ENCODE measurements at regions not wholly inside any gene's neighbourhood (a gene's known extent, or its start where the extent isn't known, plus 50 kb on each side); places are given as distances from the start of the nearest gene placed in this dataset.

GRCh38 chr5:149433524-149434131, 54.5 kb upstream of the IL17B start:
- CTCF ChIA-PET, result interaction anchor here (0.8 to 5.3 kb wide), 18 partner anchors 8 to 203 kb away, joined by 3 to 45 read pairs (median 5); partner anchors contain the start of genes CSNK1A1 and PCYOX1L
- Histone ChIP-seq H3K9ac (ENCODE audit: low read length) (no peak overlapping the region), H3K4me3 (replicated peaks in 1 of 2; ENCODE audit: low read depth in 1 of 2, low read length in 2 of 2) (no peak overlapping the region), H3K9me2 (ENCODE audit: insufficient read depth) (no peaks in the 10 kb centered on the region), H4K20me1 (ENCODE audit: insufficient read depth) (no peaks in the 10 kb centered on the region), H3K4me2 (ENCODE audit: low read length) (no peak overlapping the region), H3K36me3 (ENCODE audit: control insufficient read depth in 1 of 2, insufficient read depth in 2 of 2, low read length in 2 of 2) (no peaks in the 10 kb centered on the region), H3K27me3 (ENCODE audit: insufficient read depth, low read length) (no peaks in the 10 kb centered on the region), H3K27ac (ENCODE audit: low read depth, low read length) (no peak overlapping the region), H3K9me3 (ENCODE audit: control insufficient read depth in 1 of 2, insufficient read depth in 1 of 2, low read depth in 1 of 2, low read length in 2 of 2) (no peaks in the 10 kb centered on the region), H3K4me1 (ENCODE audit: control insufficient read depth in 1 of 2, insufficient read depth in 2 of 2, low read length in 2 of 2) (peaks cover 14 to 55% of the 10 kb centered on the region in 2 experiments), H2AFZ (ENCODE audit: low read depth, low read length, poor library complexity, severe bottlenecking) (no peak overlapping the region), H3K79me2 (ENCODE audit: insufficient read depth, low read length) (no peaks in the 10 kb centered on the region)
- no peak for DNase-seq (ENCODE audit: low read depth, low spot score)
- ATAC-seq, result no peak
- intact Hi-C loops (cut with micrococcal nuclease), result loop anchor here (1.0 to 5.0 kb wide), 2 partner anchors 66 to 116 kb away; no protein-coding TSS in a partner anchor
- POLR2A ChIA-PET, result interaction anchor here (2.0 kb wide), 1 partner anchor 12 kb away, joined by 10 read pairs; no protein-coding TSS in a partner anchor
- RAD21 ChIA-PET (ENCODE audit: low non-redundant PET in 1 of 2, low total read pairs in 2 of 2, uncharacterized antibody in 2 of 2, unreplicated experiment in 2 of 2), result interaction anchor here (1.5 kb wide), 2 partner anchors 51 to 66 kb away, joined by 5 to 8 read pairs; no protein-coding TSS in a partner anchor
- TF ChIP-seq, protein P1, sequence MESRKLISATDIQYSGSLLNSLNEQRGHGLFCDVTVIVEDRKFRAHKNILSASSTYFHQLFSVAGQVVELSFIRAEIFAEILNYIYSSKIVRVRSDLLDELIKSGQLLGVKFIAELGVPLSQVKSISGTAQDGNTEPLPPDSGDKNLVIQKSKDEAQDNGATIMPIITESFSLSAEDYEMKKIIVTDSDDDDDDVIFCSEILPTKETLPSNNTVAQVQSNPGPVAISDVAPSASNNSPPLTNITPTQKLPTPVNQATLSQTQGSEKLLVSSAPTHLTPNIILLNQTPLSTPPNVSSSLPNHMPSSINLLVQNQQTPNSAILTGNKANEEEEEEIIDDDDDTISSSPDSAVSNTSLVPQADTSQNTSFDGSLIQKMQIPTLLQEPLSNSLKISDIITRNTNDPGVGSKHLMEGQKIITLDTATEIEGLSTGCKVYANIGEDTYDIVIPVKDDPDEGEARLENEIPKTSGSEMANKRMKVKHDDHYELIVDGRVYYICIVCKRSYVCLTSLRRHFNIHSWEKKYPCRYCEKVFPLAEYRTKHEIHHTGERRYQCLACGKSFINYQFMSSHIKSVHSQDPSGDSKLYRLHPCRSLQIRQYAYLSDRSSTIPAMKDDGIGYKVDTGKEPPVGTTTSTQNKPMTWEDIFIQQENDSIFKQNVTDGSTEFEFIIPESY (IDR thresholded peaks at IDR 0.05; ENCODE audit: extremely low read depth, insufficient replicate concordance, low read length), result no peak
- TF ChIP-seq YY1 (IDR thresholded peaks at IDR 0.05; ENCODE audit: extremely low read depth, insufficient replicate concordance, low read depth, low read length) (no peak), ZFX (IDR thresholded peaks at IDR 0.05) (no peak), REST (IDR thresholded peaks at IDR 0.05; ENCODE audit: low read depth) (no peak), ATF3 (IDR thresholded peaks at IDR 0.05) (no peak), POLR2AphosphoS5 (IDR thresholded peaks at IDR 0.05; ENCODE audit: low read depth, low read length) (no peak; the same call in 1 of the 2 replicates), SIN3A (IDR thresholded peaks at IDR 0.05; ENCODE audit: low read depth) (no peak), JUND (IDR thresholded peaks at IDR 0.05) (no peak)
- no TSS peak for BruUV-seq (replicated peaks)

All from HCT116 (cell line).